ENCODE measurements at regions not wholly inside any gene's neighbourhood (a gene's known extent, or its start where the extent isn't known, plus 50 kb on each side); places are given as distances from the start of the nearest gene placed in this dataset.
A peak's percentile ranks its signal among the peaks of the same experiment; 100 is the strongest.
"Not testable (repeated sequence)": the region's sequence is repeated elsewhere in the genome, so short reads cannot be mapped to it uniquely, and the experiment has no call there.

DNA sequence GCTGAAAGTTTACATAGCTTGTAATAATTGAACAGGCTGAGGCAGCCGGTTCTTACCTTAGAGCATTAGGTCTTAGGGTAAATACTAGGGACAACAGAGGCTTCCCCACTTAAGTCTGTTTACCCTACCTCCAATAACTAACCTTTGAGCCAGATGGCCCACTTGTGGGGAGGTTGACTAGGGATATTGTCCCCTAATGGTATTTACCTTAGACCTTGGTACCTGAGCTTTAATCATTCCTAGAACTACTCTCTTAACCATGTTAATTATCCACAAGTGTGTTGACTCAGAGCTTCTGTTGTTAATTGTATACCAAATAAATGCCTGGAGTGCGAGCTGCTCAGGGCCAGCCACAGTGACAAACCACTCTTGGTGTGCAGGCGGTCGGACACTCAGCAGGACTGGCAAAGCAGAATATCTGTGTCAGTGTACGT is 299.2 kb downstream of the TRIML1 start:
- peak; percentile 81 for DNase-seq

DNA sequence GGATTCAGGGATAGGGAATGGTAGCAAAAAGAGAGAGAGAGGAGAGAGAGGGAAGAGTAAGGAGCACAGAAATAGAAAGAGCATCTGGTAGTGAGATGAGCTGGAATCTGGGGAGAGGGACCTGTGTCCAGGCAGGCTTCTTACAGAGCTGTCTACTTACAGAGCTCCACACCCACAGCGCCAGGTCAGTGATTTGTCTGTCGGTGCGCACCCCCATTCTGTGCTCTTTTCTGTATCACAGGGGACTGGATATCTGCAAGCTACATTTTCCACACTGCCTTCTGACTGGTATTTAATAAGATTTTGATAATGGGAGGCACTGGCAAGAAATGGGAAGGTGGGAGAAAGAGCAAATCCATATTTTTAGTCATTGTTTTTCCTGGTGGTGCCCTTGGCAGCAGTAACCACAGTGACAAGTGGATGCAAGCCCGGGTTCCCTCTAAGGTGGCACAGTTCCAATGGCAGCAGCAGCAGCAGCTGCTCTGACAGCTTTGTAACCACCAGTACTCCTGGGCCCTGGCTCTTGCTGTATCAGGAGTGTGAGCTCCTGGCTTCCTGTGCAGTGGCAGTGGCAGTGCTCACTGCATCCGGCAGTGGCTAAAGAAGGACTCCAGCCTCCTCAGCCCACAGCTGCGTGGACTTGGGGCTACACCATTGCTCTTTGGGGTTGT is 300.5 kb downstream of the TRIML1 start:
- peak; percentile 91 for DNase-seq

DNA sequence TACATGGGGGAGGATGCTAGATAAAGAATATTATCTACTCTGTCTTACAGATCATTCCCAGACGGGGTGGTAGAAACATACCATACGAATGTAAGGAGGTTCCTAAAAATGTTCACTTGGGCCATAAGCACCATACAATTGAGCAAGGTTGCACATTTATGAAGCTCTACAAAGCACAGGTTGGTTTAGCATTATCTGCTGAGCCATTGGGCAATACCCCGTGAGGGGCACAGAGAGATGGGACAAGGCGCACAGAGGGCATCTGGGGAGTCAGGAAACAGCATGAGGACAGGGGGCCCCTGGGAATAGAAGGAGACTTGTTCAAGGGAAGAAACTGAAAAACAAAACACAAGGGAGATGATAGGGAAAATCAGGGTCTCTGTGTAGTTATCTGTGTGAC is 305.3 kb downstream of the TRIML1 start:
- DNase-seq = no peak

DNA sequence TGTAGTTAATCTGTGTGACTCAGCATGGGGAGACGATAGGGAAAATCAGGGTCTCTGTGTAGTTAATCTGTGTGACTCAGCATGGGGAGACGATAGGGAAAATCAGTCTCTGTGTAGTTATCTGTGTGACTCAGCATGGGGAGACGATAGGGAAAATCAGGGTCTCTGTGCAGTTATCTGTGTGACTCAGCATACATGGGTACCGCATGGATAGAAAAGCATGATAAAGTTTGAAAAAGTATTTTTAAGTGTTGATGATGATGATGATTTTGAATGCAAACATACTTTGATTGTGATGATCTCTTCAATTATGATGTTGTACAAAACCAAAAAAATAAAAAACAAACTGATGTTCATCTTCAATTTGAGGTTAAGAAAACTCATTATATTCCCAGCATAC is 309.8 kb downstream of the TRIML1 start:
- not testable (repeated sequence) for DNase-seq

DNA sequence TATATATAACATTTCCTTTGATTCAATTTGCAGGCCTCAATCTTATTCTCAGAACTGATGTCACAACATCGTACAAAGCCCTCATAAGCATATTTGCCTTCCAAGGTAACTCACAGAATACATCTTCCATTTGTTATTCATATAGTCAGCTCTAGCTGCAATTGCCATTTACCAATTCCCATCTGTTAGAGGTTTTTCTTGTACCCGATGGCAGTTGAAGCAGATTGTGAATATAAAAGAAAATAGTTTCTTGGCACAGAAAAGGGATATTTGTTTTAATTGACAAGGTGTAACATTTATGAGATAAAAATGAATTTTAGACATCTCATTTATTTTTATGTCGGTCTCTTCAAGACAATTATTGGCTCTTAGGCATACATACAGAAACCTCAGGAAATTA is 311.3 kb downstream of the TRIML1 start:
- DNase-seq = no peak

DNA sequence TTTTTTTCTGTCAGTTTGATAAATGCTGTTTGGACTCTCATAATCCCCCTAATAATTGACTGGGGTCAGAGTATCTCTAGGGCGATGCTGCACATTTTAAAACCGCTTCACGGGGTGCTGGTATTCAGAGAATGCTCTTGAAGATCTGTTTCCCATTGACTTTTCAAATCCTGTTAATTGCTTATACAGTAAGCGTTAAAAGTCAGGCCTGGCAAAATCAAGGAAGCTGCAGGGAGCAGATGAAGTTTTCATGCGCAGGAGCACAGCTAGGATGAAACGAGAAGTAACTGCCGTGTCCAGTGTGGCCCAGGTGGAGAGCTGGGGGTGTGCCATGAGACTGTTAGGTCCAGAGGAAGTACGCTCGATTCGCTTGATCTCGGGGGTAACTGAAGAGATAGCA is 312.9 kb downstream of the TRIML1 start:
- no peak for DNase-seq

DNA sequence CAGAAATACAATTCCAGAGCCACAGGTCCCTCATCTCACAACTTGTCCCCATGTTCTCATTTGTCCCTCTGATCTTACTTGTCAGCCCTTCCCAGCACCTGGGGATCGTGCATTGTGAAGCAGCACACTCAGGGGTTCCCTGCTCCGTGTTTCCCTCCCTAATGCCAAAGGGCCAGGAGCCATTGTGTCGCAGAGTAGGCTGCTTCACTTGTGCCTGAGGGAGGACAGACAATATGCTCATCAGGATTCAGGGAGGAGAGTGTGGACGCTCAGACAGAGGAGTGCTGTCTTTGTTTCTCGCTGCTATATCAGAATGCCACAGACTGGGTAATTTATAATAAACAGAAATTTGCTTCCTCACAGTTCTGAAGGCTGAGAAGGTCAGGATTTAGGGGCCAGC is 315.3 kb downstream of the TRIML1 start:
- DNase-seq = no peak

DNA sequence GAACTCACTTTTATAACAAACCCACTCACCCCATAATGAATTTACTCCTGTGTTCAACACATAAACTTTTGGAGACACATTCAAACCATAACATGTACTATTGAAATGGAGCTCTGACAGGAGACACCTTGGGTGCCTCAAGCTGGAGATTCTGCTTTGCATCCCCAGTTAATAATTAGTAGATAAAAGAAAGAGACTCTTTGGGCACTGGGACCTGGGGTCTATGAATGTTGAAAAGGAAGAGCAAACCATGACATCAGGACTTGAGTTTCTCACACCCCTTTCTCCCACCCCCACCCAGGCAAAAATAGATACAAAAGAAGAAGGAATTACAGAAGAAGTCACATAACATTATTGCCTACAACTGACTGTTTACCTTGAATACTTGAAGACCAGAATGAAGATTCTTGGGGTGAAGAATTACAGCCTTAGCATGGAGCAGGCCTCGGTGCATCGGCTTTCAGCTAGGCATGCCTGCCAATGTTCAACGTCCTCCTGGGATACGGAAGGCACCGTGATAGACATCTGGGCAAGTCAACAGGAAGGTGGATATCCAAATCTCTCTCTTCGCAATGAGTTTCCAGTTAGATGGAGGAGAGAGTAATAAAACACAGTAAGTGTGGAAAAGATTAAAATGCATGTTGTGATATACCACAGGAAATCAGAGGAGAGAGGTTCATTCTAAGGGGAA is 316.0 kb downstream of the TRIML1 start:
- no peak for DNase-seq

DNA sequence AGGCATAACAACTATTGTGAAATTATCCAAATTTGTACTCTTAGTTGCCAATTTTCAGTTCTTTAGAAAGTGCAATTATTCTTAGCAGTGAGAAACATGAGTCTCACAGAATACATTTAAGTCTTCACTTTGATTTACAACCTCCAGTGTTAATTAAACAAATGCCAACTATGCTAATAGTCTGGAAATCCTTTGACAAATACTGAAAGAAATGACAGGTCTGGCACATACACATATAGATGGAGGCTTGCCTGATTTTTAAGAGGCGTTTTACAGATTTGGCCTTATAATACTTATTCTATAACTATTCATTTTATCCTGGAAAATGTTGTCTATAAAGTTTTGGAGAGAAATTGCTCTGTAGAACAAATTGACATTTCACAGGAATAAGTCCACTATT is 320.1 kb downstream of the TRIML1 start:
- no peak for DNase-seq

DNA sequence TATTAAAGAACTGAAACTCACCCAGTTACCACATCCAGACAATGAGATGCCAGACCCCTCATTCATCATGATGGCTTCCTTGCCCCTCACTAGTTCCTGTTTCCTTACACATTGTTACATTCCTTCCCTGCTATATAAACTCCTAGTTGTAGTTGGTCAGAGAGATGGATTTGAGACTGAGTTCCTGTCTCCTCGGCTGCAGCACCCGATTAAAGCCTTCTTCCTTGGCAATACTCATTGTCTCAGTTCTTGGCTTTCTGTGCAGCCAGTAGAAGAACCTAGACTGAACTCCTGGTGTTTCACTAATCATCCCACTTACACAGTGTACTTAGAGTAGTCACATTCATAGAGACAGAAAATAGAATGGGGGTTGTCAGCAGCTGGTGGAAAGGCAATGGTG is 324.7 kb downstream of the TRIML1 start:
- DNase-seq = no peak

DNA sequence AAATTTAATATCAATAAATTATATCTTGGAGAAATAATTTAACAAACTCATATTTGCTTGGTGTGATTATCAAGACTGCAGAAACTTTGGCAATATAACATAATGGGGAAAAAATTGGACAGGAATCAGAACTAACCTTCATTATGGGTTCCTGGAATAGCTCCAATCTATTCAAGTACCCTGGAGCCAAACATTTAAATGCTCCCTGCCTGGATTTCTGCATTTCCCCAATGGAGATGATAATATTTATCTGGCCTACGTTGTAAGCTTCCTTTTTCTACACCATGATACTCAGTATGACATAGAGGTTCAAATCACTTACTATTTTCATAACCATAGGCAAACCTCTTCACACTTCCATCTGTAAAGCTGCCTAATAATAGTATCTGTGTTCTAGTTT is 326.8 kb downstream of the TRIML1 start:
- peak; percentile 46 for DNase-seq

DNA sequence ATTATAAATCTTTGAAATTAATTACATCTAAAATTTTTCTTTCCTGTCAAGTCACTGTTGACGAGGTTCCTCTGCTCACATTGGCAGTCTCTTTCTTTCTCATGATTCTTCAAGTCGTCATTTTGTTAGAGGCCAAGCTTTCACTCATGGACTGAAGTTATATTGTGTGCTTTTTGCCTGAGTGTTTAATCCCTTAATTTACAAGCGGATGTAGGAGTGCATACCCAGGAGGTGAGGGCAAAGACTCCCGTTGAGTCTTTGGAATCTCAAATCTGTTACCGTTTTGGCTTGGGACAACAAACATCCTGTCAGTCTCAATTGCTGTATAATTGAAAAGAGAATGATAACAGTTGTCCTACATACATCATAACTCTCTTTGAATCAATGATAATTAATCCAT is 345.0 kb downstream of the TRIML1 start:
- no peak for DNase-seq

DNA sequence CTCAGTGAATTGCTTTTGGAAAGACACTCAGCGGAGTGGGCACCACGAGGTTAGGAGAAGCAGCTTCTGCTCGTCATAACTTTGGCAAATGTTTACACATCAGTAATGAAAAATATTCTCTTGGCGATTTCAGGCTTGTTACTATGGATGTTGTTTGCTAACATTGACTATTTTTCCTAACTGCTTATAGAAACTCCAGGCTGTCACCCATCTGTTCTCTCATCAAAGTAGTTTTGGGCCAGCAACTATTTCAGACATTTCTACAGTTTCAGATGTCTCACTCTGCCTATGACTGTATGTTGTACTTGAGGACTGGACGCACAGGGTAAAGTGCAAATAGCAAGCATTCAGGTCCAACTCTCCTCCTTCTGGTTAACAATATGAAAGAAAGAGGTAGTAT is 346.7 kb downstream of the TRIML1 start:
- DNase-seq = no peak

DNA sequence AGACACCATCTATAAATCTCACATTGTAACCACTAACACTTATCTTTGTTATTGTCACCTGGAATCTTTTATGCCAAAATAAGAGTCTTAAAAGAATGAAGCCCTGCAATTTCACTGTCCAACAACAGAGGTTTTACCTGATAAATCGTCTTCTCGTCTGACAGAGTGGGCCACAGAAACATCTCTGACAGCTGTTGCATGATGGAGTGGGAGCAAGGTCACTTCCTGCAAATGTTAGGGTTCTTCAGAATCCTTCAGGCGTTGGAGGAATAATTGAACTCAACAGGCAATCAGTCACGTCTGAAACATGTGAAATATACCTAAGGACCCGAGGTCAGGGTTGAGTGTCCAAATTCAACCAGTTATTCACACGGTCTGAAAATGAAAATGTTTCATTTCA is 353.6 kb downstream of the TRIML1 start:
- DNase-seq = no peak

DNA sequence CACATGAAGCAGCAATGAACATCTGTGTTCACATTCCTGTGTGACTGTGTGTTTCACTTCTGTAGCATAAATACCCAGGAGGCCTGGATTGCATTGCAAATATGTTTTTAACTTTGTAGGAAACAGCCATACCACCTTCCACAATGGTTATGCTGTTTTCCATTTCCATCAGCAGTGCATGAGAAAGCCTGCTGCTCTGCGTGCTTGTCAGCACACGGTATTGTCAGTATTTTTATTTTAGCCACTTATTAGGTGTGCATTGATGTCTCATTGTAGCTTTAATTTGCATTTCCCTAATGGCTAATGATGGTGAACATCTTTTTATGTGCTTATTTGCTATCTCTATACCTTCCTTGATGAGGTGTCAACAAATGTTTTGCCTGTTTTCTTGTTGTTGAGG is 355.9 kb downstream of the TRIML1 start:
- DNase-seq = no peak

DNA sequence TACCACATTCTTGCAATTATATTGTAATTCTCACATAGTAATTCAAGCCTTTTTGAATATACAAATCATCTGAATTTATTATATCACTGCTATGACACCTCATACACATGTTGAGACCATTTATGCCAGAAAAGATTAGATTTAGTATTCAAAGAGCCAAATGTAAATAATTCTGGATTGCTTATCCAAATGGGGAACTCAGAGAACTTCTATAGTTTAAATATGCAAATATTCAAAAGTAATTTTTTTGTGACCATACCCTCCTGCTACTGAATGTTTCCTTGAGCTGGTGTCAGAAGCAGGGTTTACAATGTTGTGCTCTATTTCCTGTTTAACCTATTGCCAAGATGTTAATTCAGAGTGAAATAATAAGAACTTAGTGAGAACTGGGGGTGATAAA is 372.2 kb downstream of the TRIML1 start:
- no peak for DNase-seq

DNA sequence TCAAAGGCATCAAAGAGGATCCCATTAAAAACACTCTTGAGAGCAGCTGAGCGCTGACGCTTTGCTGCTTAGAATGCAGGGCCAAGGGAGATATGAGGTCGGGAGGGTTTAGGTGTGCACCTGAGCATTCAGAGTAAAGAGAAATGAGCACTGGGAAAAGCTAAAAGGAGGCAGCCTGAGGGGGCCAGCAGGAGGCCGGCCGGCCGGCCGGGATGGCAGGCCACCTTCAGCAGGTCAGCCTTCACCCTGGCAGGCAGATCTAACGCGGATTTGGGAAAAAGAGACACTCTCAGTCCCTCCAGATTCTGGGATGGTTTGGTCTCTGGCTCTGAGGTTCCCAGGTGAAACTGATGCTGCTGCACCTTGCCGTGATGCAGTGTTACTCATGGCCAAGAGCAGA is 393.5 kb downstream of the TRIML1 start:
- no peak for DNase-seq

DNA sequence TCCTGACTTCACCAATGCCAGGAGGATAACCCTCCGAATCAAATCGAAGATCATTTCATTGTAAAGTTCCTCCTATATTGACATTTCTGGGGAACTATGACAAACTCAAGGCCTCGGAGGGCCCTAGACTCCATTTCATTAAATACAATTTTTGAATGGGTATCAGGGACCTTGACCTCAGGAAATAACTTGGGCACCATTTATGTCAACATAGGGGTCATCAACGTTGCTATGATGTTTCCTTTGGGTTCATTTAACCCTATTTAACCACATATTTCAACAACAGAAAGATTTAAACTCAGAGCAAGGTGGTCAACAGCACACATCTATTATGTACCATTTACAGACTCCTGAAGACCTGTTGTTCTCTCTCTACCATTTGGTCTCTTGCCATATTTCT is 395.1 kb downstream of the TRIML1 start:
- no peak for DNase-seq

DNA sequence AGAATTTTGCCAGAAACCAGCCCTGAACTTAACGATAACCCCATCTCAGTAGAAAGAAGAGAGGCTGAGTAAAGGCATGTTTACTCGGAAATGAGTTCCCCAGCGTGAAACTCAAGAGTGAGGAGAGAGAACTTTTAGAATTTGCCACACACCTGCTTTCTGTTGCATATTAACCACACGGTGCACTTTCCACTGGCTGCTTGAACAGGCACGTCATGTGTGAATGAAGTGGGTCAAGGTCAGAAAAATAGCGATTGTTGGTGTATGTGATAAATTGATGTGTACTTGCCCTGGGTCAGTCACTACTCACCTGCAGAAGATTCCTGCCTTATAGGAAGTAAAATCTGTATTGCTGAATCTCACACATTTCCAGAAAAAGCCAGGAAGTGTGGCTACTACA is 395.7 kb downstream of the TRIML1 start:
- no peak for DNase-seq

DNA sequence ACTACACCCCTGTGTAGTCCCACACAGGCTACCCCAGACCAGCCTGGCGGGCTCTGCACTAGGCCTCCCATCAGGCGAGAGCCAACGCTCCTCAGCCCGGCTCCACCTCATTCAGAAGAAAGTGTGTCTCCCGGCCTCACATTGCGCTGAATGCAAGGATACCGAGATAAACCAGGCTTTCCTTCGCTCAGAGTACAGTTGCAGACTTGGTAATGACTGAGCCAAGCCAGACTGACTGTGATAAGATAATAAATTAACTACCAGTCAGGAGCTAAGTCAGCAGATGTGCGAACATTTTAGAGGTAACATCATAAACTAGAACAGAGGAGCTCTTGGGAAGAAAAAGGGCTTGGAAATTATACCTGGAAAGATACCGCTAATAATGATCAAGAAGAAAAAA is 397.6 kb downstream of the TRIML1 start:
- DNase-seq = no peak

DNA sequence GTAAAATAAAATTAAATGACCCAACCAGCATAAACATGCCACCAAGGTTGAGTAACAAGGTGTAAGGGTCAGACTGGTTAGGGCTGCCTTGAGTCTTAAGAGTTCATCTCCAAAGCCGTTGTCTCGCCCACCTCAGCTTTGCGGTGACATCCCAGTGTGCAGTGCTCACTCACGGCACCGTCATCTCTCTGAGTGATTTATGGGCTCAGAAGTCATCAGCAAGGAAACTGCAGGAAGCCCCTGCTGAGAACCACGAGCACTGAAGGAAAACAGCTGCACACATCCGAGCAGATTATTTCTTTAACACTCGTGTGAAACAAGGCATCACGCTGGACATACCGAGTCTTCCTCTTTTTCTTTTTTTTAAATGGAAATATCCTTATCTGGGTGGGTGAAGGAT is 411.1 kb downstream of the TRIML1 start:
- DNase-seq = no peak

DNA sequence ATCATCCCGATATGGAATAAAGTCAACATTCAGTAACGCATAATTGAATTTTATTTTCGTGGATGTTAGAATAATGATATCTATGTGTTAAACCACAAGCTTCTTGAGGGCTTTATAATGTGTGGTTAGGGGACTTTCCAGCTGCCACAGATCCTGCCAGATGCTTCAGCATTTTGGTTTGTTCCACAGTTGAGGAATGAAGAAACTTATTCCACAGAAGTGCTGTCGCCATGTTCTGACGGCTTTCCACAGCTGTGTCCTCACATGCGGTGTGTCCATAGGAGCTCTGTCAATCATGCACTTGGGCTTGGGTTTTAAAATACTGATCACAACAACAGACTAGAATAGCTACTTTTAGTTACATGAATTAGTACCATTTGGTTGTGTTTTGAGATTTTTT is 411.9 kb downstream of the TRIML1 start:
- DNase-seq = no peak

DNA sequence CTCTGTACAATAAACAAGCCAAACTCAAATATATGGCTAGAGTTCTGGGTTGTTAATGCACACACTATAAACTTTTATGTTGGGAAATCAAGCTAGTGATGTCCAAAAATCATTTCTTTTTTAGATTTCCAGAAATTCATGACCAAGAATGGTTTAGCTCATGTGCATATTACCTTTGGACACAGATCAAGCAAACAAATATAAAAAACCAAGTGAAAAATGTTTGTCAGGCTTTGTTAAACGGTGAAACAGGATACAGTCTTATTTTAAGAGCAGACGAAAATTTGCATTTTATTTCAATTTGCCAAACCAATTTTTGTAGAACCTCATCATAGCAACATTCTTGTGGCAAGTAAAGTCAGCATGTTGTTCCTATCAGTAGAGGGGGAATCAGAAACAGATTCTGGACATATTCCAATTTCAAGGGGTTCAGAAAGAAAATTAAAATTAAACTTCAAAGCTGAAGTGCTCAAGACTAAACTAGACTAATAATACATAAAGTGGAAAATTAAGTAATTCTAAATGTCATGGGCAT is 413.6 kb downstream of the TRIML1 start:
- DNase-seq = no peak

DNA sequence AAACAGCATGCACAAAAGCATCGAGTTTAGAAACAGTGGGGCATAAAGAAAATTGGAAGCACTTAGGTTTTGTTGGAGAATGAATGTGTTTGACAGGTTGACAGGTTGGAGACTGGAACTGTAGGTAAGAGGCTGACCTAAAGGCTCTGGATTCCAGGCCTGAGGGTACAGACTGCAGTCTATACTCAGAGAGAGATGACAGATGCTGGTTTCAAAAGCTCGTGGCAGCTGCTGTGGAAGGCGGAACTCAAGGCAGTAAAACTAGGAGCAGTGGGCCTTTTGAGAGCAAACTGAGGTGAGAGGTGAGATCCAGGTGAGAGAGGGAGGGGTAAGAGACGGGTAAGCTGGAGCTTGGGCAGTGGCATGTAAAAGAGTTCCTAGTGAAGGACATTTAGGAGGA is 415.2 kb downstream of the TRIML1 start:
- DNase-seq = no peak

DNA sequence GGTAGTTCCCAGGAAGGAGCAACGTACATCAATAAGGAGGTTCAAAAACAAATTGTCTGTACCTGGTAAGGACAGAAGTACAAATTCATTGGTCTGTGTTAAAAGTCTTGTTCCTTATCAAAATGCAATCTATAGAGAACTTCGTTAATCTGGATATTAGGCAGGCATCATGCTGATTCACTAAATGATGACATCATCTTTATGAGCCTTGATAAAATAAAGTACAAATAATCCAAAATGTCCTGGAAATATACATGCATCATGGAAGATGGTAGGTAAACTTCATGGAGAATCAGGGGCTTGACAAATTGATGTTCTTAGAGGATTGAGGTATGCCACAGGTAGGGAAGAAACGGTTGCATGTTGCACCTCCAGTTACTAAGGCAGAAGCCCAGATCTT is 433.9 kb downstream of the TRIML1 start:
- no peak for DNase-seq
